Bronchial epithelial cell (primary cell): ENCODE measurements at regions not wholly inside any gene's neighbourhood (a gene's known extent, or its start where the extent isn't known, plus 50 kb on each side); places are given as distances from the start of the nearest gene placed in this dataset.

Experiments
- DNase-seq: peaks from one replicate; pipeline ENCODE4 v3.0.0-alpha.2; 2010; ENCODE audit warnings: low read depth
- FAIRE-seq: peaks from 2 replicates; lab custom pipeline; 2011; peaks lifted over from hg19 to GRCh38; lab: Jason Lieb, UNC
- H3K27me3 ChIP-seq: 2 replicates; pipeline ENCODE4 v1.5.1; 2011; ENCODE audit warnings: low read length; ENCODE audit not compliant: control insufficient read depth, insufficient read depth
- H3K36me3 ChIP-seq: 2 replicates; pipeline ENCODE4 v1.5.1; 2011; ENCODE audit warnings: low read length; ENCODE audit not compliant: control insufficient read depth, insufficient read depth
- H3K4me3 ChIP-seq: 2 replicates; pipeline ENCODE4 v1.5.1; 2011; ENCODE audit warnings: mild to moderate bottlenecking, low read depth, low read length, control low read depth
- CTCF ChIP-seq: IDR thresholded peaks from 2 replicates; pipeline ENCODE4 v1.5.1; 2011; ENCODE audit warnings: mild to moderate bottlenecking, moderate library complexity, low read length, control low read depth, inconsistent platforms; ENCODE audit not compliant: insufficient read depth, severe bottlenecking

- DNase-seq, result no peak
Observed at GRCh38 chr2:43127208-43127940, 99.0 kb downstream of the ZFP36L2 start.

GRCh38 chr2:43126817-43127207 lies 99.6 kb downstream of the ZFP36L2 start:
- Histone ChIP-seq H3K36me3 (no peaks in the 10 kb centered on the region), H3K27me3 (no peaks in the 10 kb centered on the region), H3K4me3 (no peak overlapping the region)
- no peak for DNase-seq
- no peak for TF ChIP-seq CTCF
- no peak for FAIRE-seq

More at GRCh38 chr2:43127208-43127940, 99.0 kb downstream of the ZFP36L2 start:
- Histone ChIP-seq H3K4me3 (no peak overlapping the region), H3K36me3 (no peaks in the 10 kb centered on the region), H3K27me3 (no peaks in the 10 kb centered on the region)
- peak; percentile 50 for TF ChIP-seq CTCF
- no peak for FAIRE-seq

- Histone ChIP-seq H3K4me3 (no peak overlapping the region), H3K36me3 (no peaks in the 10 kb centered on the region), H3K27me3 (no peaks in the 10 kb centered on the region)
- DNase-seq, result no peak
- TF ChIP-seq CTCF, result no peak
- FAIRE-seq, result no peak
Observed at GRCh38 chr2:43125090-43125998, 101.1 kb downstream of the ZFP36L2 start.

- no peaks in the 10 kb centered on the region for H3K36me3 ChIP-seq
- no peaks in the 10 kb centered on the region for H3K27me3 ChIP-seq
- FAIRE-seq, result no peak
- H3K4me3 ChIP-seq, result no peak overlapping the region
- no peak for DNase-seq
- TF ChIP-seq CTCF, result no peak
Observed at GRCh38 chr2:43124687-43125057, 101.7 kb downstream of the ZFP36L2 start.

- no peak for FAIRE-seq
Observed at GRCh38 chr2:43123981-43124686, 102.3 kb downstream of the ZFP36L2 start.

More at GRCh38 chr2:43123981-43124686, 102.3 kb downstream of the ZFP36L2 start:
- Histone ChIP-seq H3K27me3 (no peaks in the 10 kb centered on the region), H3K4me3 (no peak overlapping the region), H3K36me3 (no peaks in the 10 kb centered on the region)
- no peak for TF ChIP-seq CTCF
- no peak for DNase-seq
